ENCODE measurements at regions not wholly inside any gene's neighbourhood (a gene's known extent, or its start where the extent isn't known, plus 50 kb on each side); places are given as distances from the start of the nearest gene placed in this dataset.
"Not testable (repeated sequence)": the region's sequence is repeated elsewhere in the genome, so short reads cannot be mapped to it uniquely, and the experiment has no call there.

DNA sequence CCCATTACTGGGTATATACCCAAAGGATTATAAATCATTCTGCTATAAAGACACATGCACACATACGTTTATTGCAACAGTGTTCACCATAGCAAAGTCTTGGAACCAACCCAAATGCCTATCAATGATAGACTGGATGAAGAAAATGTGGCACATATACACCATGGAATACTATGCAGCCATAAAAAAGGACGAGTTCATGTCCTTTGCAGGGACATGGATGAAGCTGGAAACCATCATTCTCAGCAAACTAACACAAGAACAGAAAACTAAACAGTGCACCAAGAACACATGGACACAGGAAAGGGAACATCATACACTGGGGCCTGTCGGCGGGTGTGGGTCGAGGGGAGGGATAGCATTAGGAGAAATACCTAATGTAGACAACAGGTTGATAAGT lies 65.5 kb upstream of the TEAD1 start:
- Mint-ChIP-seq H3K9me3 (peaks cover 7 to 52% (median 33%) of the 10 kb centered on the region in 8 donors), H3K27me3 (peaks cover 21% of the 10 kb centered on the region in 2 donors)
- H3K9me3 ChIP-seq (ENCODE audit: control insufficient read depth in 1 of 2, low read length in 2 of 2); H3K4me3 ChIP-seq (ENCODE audit: low read length in 2 of 2); H3K36me3 Mint-ChIP-seq; H3K27me3 ChIP-seq (ENCODE audit: insufficient read depth, low read length); DNase-seq; H3K4me3 Mint-ChIP-seq; H3K36me3 ChIP-seq (ENCODE audit: insufficient read depth, low read length); CTCF ChIA-PET (ENCODE audit: partially characterized antibody); POLR2A ChIA-PET (ENCODE audit: partially characterized antibody); H3K27ac ChIP-seq (ENCODE audit: low read depth, low read length); H3K27ac Mint-ChIP-seq; H3K4me1 ChIP-seq (ENCODE audit: insufficient read depth, low read length); intact Hi-C loops (cut with micrococcal nuclease); H3K4me1 Mint-ChIP-seq: not testable (repeated sequence)

GRCh38 chr11:12611352-12611751 lies 62.9 kb upstream of the TEAD1 start:
- Histone ChIP-seq H3K4me3 (ENCODE audit: low read length in 2 of 2) (no peak overlapping the region), H3K36me3 (ENCODE audit: insufficient read depth, low read length) (no peaks in the 10 kb centered on the region), H3K27ac (ENCODE audit: low read depth, low read length) (no peak overlapping the region), H3K9me3 (ENCODE audit: control insufficient read depth in 1 of 2, low read length in 2 of 2) (peaks cover 0 to 5% of the 10 kb centered on the region in 2 donors), H3K4me1 (ENCODE audit: insufficient read depth, low read length) (no peaks in the 10 kb centered on the region), H3K27me3 (ENCODE audit: insufficient read depth, low read length) (no peaks in the 10 kb centered on the region)
- CTCF ChIA-PET (ENCODE audit: partially characterized antibody): interaction anchor here (1.6 kb wide), 1 partner anchor 13 kb away, joined by 3 read pairs; no protein-coding TSS in a partner anchor
- peaks cover 14 to 15% of the 10 kb centered on the region in 2 donors for H3K27me3 Mint-ChIP-seq
- no peak overlapping the region for H3K27ac Mint-ChIP-seq
- no peak overlapping the region for H3K4me3 Mint-ChIP-seq
- DNase-seq: no peak
- POLR2A ChIA-PET (ENCODE audit: partially characterized antibody): no interaction called here
- H3K9me3 Mint-ChIP-seq: peaks cover 7 to 69% (median 43%) of the 10 kb centered on the region in 8 donors
- no peaks in the 10 kb centered on the region for H3K4me1 Mint-ChIP-seq
- intact Hi-C loops (cut with micrococcal nuclease): no loop called here
- H3K36me3 Mint-ChIP-seq: peaks cover 0 to 9% of the 10 kb centered on the region in 2 donors

GRCh38 chr11:12617632-12618031 lies 56.6 kb upstream of the TEAD1 start:
- H3K27me3 ChIP-seq (ENCODE audit: insufficient read depth, low read length): no peaks in the 10 kb centered on the region
- Mint-ChIP-seq H3K4me3 (no peak overlapping the region), H3K4me1 (no peaks in the 10 kb centered on the region), H3K36me3 (peaks cover 0 to 4% of the 10 kb centered on the region in 2 donors), H3K27me3 (peaks cover 8 to 13% of the 10 kb centered on the region in 2 donors), H3K9me3 (peaks cover 0 to 33% (median 22%) of the 10 kb centered on the region in 8 donors), H3K27ac (no peak overlapping the region)
- H3K4me3 ChIP-seq (ENCODE audit: low read length in 2 of 2): no peak overlapping the region
- ChIA-PET CTCF (ENCODE audit: partially characterized antibody) (no interaction called here), POLR2A (ENCODE audit: partially characterized antibody) (no interaction called here)
- H3K4me1 ChIP-seq (ENCODE audit: insufficient read depth, low read length): no peaks in the 10 kb centered on the region
- intact Hi-C loops (cut with micrococcal nuclease): no loop called here
- no peaks in the 10 kb centered on the region for H3K36me3 ChIP-seq (ENCODE audit: insufficient read depth, low read length)
- H3K27ac ChIP-seq (ENCODE audit: low read depth, low read length): no peak overlapping the region
- DNase-seq: no peak
- no peaks in the 10 kb centered on the region for H3K9me3 ChIP-seq (ENCODE audit: control insufficient read depth in 1 of 2, low read length in 2 of 2)

GRCh38 chr11:12618743-12619540 lies 55.3 kb upstream of the TEAD1 start:
- Histone ChIP-seq H3K27me3 (ENCODE audit: insufficient read depth, low read length) (no peaks in the 10 kb centered on the region), H3K27ac (ENCODE audit: low read depth, low read length) (no peak overlapping the region), H3K9me3 (ENCODE audit: control insufficient read depth in 1 of 2, low read length in 2 of 2) (peaks cover 0 to 1% of the 10 kb centered on the region in 2 donors), H3K4me3 (ENCODE audit: low read length in 2 of 2) (no peak overlapping the region), H3K4me1 (ENCODE audit: insufficient read depth, low read length) (no peaks in the 10 kb centered on the region), H3K36me3 (ENCODE audit: insufficient read depth, low read length) (no peaks in the 10 kb centered on the region)
- H3K4me1 Mint-ChIP-seq: no peaks in the 10 kb centered on the region
- H3K27ac Mint-ChIP-seq: no peak overlapping the region
- peaks cover 0 to 4% of the 10 kb centered on the region in 2 donors for H3K36me3 Mint-ChIP-seq
- CTCF ChIA-PET (ENCODE audit: partially characterized antibody): no interaction called here
- POLR2A ChIA-PET (ENCODE audit: partially characterized antibody): no interaction called here
- H3K9me3 Mint-ChIP-seq: peaks cover 0 to 35% (median 23%) of the 10 kb centered on the region in 8 donors
- H3K4me3 Mint-ChIP-seq: no peak overlapping the region
- H3K27me3 Mint-ChIP-seq: peaks cover 7 to 8% of the 10 kb centered on the region in 2 donors
- DNase-seq: no peak
- intact Hi-C loops (cut with micrococcal nuclease): no loop called here

DNA sequence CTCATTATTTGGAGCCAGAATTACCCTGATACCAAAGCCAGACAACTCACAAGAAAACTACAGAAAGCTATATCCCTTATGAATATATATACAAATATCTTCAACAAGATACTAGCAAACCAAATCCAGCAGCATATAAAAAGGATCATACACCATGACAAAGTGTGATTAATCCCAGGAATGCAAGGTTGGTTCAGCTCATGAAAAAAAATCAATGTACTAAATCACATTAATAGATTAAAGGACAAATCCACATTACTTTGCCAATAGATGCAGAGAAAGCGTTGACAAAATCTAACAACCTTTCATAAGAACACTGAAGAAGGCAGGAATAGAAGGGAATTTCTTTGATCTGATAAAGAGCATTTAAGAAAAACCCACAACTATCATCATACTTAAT lies 50.4 kb upstream of the TEAD1 start:
- H3K36me3 ChIP-seq (ENCODE audit: insufficient read depth, low read length): no peaks in the 10 kb centered on the region
- ChIA-PET CTCF (ENCODE audit: partially characterized antibody) (no interaction called here), POLR2A (ENCODE audit: partially characterized antibody) (no interaction called here)
- intact Hi-C loops (cut with micrococcal nuclease): no loop called here
- H3K9me3 Mint-ChIP-seq: peaks cover 0 to 48% (median 23%) of the 10 kb centered on the region in 8 donors
- no peak overlapping the region for H3K27ac ChIP-seq (ENCODE audit: low read depth, low read length)
- H3K9me3 ChIP-seq (ENCODE audit: control insufficient read depth in 1 of 2, low read length in 2 of 2): peaks cover 0 to 4% of the 10 kb centered on the region in 2 donors
- no peaks in the 10 kb centered on the region for H3K4me1 Mint-ChIP-seq
- H3K4me1 ChIP-seq (ENCODE audit: insufficient read depth, low read length): no peaks in the 10 kb centered on the region
- no peak overlapping the region for H3K4me3 ChIP-seq (ENCODE audit: low read length in 2 of 2)
- peaks cover 3 to 5% of the 10 kb centered on the region in 2 donors for H3K27me3 Mint-ChIP-seq
- no peaks in the 10 kb centered on the region for H3K27me3 ChIP-seq (ENCODE audit: insufficient read depth, low read length)
- H3K27ac Mint-ChIP-seq: no peak overlapping the region
- H3K36me3 Mint-ChIP-seq: peaks cover 0 to 2% of the 10 kb centered on the region in 2 donors
- no peak overlapping the region for H3K4me3 Mint-ChIP-seq
- DNase-seq: no peak
